Globus pallidus (tissue), 1 donor: ENCODE measurements at regions not wholly inside any gene's neighbourhood (a gene's known extent, or its start where the extent isn't known, plus 50 kb on each side); places are given as distances from the start of the nearest gene placed in this dataset.

Source experiments
- DNase-seq: peaks from one replicate; pipeline ENCODE4 v3.0.0-alpha.2; 2015; ENCODE audit warnings: low spot score

DNA sequence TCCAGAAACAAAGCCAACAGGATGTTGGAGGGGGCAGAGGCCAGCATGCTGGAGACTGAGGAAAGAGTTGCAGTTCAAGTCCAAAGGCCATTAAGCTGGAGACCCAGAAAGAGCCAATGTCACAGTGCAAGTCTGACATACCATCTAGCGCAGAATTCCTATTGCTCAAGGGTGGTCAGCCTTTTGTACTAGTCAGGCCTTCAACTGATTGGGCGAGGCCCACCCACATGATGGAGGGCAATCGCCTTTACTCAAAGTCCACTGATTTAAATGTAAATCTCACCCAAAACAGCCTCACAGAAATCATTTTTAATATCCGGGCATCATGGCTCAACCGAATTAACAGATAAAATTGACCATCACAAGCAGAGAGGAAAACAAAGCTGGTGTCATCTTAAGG is 113.9 kb downstream of the RCN1 start:
- DNase-seq = no peak

DNA sequence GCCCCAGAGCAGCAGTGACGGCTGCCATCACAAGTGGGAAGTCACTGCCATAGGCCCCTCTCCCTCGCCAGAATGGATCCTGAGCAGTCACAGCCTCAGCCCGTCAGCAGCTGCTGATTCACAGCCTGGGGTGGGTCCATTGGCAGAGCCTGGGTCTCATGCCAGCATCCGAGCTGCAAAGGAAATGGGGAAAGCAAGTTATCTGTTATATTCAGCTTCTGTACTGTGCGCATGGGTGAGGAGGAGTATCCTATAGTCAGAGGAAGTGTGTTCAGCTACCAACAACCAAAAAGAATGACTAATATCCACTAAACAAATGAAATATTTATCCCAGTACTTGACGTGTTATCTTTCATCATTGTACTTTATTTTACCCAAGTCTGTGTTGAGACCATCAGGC is 119.7 kb downstream of the RCN1 start:
- no peak for DNase-seq

DNA sequence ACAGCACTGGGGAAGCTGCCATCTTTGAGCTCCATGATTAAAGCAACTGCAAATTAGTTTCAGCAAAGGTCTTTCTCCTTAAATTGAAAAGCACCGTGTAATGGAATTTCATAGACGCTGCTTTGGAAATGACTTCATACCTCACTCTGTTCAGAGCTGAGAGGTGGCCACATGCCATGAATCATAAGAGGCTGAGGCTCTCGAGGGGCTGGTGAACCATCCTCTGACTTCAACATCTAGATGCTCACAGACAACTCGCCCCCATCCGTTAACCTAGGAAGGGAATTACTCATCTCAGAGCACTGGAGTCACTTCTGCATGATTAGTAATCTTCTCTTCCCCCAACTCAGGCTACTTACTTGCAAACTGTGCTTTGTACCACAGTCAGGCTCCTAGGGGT is 122.3 kb downstream of the RCN1 start:
- DNase-seq = no peak

DNA sequence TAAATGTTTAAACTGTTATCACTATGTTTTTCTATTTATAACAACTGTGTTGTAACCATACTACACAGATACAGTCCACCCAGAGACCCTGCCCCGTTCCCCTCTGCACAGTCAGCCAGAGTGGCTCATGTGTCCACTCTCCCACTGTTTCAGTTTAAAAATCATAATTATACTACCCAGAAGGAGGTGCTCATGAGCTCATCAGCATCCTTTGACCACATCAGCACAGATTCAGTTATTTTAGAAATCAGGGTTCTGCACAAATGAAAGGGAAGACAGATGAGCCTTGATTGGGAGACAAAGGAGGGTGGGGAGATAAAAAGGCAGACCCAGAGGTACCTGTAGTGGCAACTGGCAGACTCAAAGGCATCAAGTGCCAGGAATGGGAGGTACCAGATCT is 124.3 kb downstream of the RCN1 start:
- DNase-seq = no peak

DNA sequence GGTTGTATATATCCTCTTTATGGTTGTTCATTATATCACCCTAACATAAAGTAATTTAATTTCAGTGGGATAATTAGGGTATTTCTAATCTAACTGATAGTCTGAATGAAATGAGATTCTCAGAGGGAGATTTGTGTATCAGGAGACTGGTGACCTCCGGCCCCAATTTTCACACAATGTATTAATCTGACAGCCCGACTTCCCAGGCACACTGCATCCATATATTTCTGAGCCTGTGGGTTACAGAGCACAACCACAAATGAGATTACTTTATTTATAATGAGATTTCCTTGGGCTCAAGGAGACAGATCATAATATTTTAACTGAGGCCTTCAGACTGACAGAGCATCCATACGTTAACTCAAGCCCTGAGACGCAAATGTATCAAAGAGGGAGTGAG is 125.9 kb downstream of the RCN1 start:
- DNase-seq = no peak

DNA sequence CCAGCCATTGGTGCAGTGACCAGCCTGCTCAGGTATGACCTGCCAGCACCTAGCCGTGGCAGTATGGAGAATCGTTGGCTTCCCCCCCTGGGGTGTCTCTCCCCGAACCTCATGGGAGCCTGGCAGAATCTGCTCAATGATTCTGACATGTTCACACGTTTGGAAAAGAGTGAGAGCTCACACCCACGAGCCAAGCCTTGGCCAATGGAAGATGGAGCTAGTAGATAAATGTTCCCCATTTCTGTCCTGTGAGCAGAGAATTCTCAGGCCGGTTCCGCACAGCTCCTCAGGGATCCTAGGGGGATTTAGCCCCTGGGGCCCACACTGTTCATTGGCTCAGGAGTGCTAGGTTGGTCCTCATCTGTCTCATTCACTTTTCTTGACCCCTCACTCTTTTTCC is 128.4 kb downstream of the RCN1 start:
- no peak for DNase-seq

DNA sequence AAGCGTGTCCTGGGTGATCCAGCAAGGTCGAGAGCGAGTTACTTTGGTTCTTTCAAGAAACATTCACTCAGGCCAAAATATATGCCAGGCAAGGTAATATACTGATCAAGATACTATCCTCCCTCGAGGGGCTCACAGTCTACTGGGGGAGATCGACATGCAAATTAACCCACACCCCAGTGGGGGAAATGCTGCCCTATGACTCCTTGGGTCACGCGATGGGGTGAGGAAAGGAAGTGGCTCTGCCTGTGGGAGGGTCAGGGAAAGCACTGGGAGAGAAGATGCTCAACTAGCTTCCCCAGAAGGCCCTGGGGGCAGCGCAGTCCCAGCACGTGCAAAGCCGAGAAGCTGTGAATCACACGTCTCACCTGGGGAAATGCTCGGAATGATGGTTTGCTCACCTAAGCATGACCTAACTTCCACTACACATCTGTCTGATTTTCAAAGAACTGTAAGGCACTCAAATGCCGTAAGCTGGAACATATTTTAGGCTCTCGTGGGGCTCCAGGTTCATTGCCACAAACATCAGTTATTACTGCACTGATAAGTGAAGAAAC is 130.7 kb downstream of the RCN1 start:
- DNase-seq = no peak

DNA sequence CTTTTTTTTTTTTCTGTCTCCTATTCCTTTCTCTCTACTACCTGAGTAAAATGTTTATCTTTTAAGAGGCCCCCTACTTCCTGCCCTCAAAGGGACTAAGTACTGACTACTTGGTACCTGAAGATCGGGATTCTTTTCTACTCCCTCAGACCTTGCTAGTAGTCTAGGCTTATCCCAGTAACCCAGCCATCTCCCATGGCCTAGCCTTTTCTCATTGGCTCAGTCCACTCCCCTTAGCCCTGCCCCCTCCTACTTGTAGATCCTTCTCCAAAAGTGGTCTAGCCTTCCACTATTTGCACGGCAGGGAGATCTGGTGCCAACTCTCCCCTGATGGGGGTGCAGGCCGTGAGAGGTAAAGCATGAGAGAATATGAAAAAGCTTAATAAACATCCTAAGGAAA is 133.7 kb downstream of the RCN1 start:
- no peak for DNase-seq

DNA sequence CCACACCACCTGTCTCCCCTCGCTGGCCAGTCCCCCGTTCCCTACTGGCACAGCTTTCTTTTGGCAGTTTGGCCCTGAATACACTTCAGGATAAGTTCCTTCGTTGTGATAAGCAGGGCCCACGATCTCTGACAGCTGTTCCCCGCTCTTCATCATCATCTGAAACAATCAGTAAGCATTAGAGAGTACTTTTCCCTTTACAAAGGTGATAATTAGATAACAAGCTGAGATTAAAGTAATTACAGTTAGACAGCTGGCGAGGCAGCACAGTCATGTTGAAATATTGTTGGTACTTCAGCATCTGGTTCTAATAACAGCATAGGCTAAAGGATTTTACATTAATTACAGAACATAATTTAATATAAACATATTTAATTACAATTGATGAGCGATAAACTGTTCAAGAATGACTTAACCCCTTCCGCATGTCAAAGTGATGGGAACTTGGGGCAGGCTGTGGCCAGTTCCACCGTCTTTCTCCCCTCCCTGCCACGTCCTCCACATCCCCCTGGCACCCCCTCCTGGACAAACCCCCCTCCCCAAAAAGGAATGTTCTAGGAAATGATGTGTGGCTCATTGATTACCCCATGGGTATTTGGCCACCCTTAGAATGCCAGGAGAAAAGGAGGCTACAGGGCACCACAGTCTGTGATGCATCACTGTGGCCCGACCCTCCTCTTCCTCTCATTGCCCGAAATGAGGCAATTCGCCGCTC is 134.9 kb downstream of the RCN1 start:
- DNase-seq = no peak

DNA sequence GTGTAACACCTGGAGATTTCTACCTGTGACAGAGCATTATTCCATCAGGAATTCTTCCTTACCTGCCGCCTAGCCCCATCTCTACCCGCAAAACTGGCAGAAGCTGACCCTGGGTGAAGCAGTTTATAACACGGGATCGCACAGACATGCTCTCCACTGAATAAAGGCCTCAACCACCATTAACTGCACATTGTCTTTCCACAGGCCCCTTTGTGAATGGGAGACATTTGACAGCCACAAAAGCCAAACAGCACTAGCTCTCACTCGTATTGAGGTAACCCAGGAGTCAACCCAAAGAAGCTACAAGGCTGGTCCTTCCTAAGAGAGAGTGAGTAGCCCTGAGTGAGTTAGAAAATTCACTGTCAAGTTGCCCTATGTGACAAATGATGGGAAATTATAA is 135.6 kb downstream of the RCN1 start:
- no peak for DNase-seq

DNA sequence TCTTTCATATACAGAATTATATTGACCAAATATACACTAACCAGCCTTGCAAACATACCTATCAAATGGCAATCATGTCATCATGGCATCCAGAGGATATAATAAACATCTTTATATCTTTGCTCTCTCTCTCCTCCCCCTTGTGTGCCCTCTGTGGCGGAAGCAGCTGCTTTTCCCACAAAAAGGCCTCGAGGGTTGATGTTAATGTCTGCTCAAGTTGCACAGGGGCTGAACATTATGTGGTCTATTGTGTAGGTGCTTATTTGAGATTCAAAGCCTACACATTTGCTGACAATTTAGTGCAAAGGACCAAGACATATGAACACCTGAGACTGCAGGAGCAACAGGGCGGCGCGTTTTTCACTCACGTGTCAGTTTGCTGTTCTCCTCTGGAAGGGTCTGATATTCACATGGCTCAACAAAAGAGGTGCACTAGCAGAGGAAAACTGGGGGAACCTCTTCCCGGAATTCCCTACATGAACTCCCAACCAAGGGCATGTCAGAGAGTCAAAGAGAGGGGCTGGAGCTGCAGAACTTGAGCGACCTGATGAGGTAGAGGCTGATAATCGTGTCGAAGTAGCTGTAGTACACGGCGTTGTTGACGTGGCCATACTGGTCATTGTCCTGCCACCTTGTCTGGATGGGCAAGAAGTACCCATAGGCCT is 138.8 kb downstream of the RCN1 start:
- DNase-seq = no peak

DNA sequence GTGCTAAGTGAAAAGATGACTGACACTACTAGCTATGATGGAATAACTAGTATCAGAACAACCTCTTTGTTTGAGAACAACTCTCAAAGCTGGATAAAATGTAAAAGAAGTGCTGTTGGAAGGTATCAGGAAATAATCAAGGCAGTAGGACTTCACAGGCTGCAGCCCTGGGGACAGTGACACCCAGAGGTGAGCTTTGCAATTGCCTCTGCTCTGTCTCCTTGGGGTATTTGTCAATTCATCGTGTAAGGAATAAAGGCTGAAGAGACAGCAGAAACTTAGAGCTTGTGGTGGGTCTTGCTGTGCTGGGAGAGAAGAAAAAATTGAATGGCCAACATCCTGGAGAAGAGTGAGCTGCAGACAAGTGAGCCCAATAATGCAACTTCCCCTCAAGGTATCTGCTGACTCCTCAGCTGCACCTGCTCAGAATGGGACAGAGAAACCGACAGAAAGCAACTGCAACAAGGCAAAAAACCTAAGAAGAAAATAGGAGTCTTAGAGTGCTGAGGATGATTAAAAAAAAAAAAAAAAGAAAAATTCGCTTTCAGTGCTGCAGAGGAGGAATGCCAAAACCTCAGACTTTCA is 141.1 kb downstream of the RCN1 start:
- no peak for DNase-seq

DNA sequence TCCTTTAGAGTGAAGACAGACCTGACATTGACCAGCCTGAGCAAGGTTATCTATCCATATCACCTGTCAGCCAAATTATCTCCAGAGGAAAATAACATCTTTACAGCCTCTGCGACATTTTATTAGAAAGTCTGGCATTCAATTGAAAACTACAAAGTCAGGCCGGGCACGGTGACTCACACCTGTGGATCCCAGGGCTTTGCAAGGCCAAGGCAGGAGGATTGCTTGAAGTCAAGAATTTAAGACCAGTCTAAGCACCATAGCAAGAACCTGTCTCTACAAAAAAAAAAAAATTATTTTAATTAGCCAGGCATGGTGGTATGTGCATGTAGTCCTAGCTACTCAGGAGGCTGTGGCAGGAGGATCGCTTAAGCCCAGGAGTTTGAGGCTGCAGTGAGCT is 141.6 kb downstream of the RCN1 start:
- DNase-seq = no peak

DNA sequence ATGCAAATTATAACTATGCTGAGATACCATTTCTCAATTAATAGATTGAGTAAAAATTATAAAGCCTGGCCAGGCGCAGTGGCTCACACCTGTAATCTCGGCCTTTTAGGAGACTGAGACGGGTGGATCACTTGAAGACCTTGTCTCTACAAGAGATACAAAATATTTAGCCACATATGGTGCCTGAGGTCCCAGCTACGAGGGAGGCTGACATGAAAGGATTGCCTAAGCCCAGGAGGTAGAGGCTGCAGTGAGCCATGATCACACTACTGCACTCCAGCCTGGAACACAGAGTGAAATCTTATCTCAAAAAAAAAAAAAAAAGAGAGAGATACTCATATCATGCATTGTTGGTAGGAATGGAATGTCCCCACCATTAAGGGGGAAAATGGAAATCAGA is 142.4 kb downstream of the RCN1 start:
- no peak for DNase-seq

DNA sequence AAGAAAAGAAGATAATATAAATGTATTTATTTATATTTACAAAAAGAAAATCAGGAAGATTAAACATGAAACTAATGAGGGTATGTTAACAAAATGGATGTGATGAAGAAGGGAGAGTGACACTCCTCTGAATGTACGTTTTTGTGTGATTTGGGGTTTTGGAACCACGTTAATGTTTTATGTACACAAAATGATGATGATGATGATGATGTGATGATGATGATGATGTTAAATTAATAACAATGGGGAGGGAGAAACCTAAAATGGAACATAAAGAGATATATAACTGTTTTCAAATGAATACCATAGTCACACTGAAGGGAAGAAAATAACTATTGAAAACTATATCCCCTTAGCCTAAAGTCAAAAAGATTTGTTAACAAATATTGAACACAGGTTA is 143.1 kb downstream of the RCN1 start:
- DNase-seq = no peak

DNA sequence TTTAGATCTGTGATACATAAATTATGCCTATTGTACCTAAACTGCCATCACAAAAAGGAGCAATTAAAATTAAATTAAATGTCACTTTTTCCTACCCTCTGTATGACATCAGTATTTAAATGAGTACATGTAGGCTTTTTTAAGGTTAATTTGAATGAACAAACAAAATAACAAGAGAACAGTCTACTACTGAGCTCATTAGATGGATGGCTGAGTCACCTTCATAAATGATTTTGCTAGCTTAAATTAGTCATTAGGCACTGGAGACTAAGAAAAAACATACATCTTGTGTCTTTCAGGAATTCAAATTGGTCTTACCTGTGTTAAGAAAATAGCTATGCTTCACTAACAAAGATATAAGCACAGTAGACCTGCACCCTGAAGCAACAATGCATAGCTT is 153.6 kb downstream of the RCN1 start:
- no peak for DNase-seq

DNA sequence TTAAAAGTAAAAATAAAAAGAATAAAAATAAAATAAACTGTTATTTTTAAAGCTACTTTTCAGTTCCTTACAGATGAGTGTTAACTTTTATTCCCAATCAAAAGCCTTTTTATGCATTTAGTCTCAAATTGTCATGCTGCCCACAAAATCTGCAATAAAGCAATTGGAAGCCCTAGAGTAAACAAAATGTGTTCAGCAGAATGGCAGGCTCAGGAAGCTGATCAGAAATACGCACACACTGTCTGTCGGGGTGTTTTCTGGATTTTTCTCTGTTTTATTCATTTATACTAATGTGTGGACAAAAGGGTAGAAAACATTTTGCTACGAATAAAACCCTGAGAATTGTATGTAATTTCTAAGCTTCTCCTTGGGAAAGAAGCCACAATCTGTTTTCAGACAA is 162.8 kb downstream of the RCN1 start:
- DNase-seq = no peak

DNA sequence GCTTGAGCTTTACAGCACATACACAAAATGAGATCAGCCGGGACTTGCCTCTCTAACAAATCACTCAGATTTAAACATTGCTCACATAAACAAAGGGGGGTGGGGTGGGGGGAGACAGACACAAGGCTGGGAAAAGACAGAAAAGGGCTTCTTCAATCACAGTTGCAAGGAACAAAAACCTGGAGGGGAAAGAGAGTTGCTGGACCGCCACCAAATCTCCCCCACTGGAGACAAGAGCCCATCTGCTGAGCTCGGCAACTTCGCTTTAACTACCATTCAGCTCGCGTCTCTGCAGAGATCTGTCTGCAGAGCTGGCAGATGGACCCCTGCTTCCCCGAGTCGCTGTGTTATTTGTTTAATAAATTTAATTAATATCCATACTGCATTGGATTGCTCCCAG is 165.0 kb downstream of the RCN1 start:
- DNase-seq = peak; percentile 3

DNA sequence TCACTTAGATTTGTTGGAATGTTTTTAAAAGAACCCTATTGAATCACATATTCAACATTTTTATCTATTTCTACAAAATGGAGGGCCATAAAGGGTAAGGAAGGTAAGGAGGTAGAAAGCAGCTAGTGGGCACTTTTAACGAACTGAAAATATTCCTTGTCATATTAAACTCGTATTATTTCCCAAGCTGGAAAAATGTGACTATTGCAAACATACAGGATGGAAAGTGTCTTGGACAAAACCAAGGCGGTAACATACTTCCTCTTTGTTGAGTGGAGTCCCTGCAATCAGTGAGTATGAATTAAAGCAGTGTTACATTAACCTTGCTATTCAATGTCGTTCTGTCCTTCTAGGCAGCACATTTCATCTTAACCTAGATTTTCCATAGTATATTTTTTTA is 165.6 kb downstream of the RCN1 start:
- no peak for DNase-seq

DNA sequence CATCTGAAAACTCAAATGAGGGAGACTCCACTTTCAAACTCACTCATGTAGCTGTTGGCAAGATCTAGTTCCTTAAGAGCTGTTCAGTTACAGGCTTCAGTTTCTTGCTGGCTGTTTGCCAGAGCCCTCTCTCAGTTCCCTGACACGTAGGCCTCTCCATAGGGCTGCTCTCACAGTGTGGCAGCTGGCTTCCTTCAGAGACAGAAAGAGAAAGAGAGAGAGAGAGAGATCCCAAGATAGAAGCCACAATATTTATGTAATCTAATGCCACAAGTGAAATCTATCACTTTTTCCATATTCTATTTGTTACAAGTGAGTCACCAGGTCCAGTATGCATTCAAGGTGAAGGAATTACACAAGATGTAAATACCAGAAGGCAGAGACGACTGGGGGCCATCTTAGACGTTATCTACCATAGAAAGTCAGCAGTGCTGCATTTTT is 168.8 kb downstream of the RCN1 start:
- DNase-seq = peak; percentile 31

DNA sequence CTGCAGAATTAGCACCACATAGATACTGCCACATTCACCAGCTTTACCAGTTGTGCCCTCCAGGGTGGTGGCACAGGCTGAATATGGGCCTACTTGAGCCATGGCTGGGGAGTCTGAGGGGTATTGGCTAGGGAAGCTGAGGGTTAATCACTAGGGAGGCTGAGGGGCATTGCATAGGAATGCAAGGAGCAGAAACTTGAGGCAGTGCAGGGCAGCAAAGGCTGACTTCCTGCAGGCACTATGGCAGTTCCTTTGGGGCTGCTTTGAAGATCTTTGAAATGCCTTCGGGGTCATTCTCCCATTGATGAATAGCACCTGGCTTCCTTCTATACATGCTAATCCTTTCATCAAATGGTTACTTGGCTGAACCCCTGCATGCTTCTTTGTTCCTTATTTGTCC is 171.5 kb downstream of the RCN1 start:
- DNase-seq = no peak

DNA sequence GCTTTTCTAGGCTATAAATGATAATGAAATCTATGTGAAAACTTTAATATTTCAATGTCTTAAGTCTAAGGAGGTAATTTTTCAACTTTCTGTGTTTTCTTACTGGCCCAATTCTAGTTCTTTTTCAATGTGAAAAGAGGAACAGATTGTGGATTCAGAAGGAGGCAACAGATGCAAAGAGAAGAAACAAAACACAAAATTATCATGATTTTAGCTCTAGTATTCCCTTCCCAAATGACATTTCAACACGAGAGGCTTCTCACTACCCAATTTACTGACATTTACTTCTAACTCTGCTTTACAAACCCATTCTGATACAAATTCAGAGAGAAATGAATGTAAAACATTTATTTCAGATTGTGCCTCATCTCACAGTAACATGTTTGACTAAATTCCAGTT is 169.4 kb downstream of the WT1 start:
- no peak for DNase-seq

DNA sequence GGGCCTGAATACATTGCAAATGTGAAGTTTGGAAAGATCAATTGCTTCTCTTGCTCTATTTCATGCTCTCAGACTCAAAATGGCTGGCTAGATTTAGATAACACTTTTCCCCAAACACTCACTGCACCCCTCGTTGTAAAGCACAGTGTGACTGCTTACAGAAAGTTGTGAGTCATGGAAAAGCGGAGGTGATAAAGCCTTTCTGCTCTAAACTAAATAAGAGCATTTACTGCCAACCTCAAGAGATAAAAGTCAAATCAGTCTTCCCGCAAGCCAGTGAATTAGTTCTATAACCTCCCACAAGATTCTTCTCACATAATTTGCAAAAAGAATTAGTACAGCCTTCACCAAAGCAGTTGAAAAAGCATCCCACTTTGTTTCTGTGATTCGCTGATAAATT is 168.7 kb downstream of the WT1 start:
- no peak for DNase-seq
